Loucy (cell line): ENCODE measurements at regions not wholly inside any gene's neighbourhood (a gene's known extent, or its start where the extent isn't known, plus 50 kb on each side); places are given as distances from the start of the nearest gene placed in this dataset.

ENCODE experiments used
- H2AFZ ChIP-seq: fragments of 200-600 bp; sonication (generic); 2 replicates; pipeline ENCODE4 v1.6.0; 2016; ENCODE audit warnings: antibody characterized with exemption, mild to moderate bottlenecking, low read length, moderate library complexity
- H3F3A ChIP-seq: fragments of 200-600 bp; 2 replicates; pipeline ENCODE4 v1.6.0; 2016; ENCODE audit warnings: antibody characterized with exemption, low read depth, mild to moderate bottlenecking
- H3K27me3 ChIP-seq: fragments of 200-600 bp; sonication (generic); 2 replicates; pipeline ENCODE4 v1.6.1; 2014; ENCODE audit warnings: low read length, mild to moderate bottlenecking; ENCODE audit not compliant: insufficient read depth, poor library complexity, severe bottlenecking
- H3K36me3 ChIP-seq: fragments of 200-600 bp; sonication (generic); 2 replicates; pipeline ENCODE4 v1.6.1; 2016; ENCODE audit warnings: low read length; ENCODE audit not compliant: insufficient read depth
- H3K4me1 ChIP-seq: fragments of 200-600 bp; sonication (generic); 2 replicates; pipeline ENCODE4 v1.5.1; 2014; ENCODE audit warnings: low read length, mild to moderate bottlenecking; ENCODE audit not compliant: insufficient read depth, poor library complexity, severe bottlenecking
- H3K4me2 ChIP-seq: fragments of 200-600 bp; sonication (generic); 2 replicates; pipeline ENCODE4 v1.6.0; 2014; ENCODE audit warnings: antibody characterized with exemption, low read length, low read depth, mild to moderate bottlenecking; ENCODE audit not compliant: poor library complexity, severe bottlenecking
- H3K4me3 ChIP-seq: fragments of 200-600 bp; sonication (generic); 2 replicates; pipeline ENCODE4 v1.5.1; 2014; ENCODE audit warnings: low read length, mild to moderate bottlenecking, mixed read lengths; ENCODE audit not compliant: poor library complexity, severe bottlenecking
- H3K79me2 ChIP-seq: fragments of 200-600 bp; sonication (generic); 2 replicates; pipeline ENCODE4 v1.6.1; 2014; ENCODE audit warnings: low read length; ENCODE audit not compliant: insufficient read depth
- H3K9ac ChIP-seq: fragments of 200-600 bp; sonication (generic); 2 replicates; pipeline ENCODE4 v1.6.0; 2014; ENCODE audit warnings: mild to moderate bottlenecking, low read depth, low read length, moderate library complexity; ENCODE audit not compliant: poor library complexity, severe bottlenecking
- H3K9me2 ChIP-seq: fragments of 200-600 bp; sonication (generic); replicated peaks from 2 replicates; pipeline ENCODE4 v1.6.1; 2016; ENCODE audit warnings: low read depth, low read length, mixed read lengths
- H3K9me3 ChIP-seq: fragments of 200-600 bp; sonication (generic); 2 replicates; pipeline ENCODE4 v1.6.1; 2014; ENCODE audit warnings: mild to moderate bottlenecking, antibody characterized with exemption, low read length, low read depth; ENCODE audit not compliant: insufficient read depth
- H4K20me1 ChIP-seq: fragments of 200-600 bp; sonication (generic); 2 replicates; pipeline ENCODE4 v1.6.0; 2014; ENCODE audit warnings: antibody characterized with exemption, low read length, mild to moderate bottlenecking; ENCODE audit not compliant: insufficient read depth, poor library complexity, severe bottlenecking
- EZH2phosphoT487 ChIP-seq: fragments of 200-600 bp; IDR thresholded peaks from 2 replicates; pipeline ENCODE4 v1.6.1; 2018; ENCODE audit warnings: antibody characterized with exemption, mild to moderate bottlenecking, moderate library complexity, borderline replicate concordance
- TF ChIP-seq, protein P1 (sequence below): fragments of 200-600 bp; sonication (generic); conservative IDR thresholded peaks from 2 replicates; pipeline ENCODE4 v1.5.1; 2014; ENCODE audit warnings: mild to moderate bottlenecking, antibody characterized with exemption, low read length

DNA sequence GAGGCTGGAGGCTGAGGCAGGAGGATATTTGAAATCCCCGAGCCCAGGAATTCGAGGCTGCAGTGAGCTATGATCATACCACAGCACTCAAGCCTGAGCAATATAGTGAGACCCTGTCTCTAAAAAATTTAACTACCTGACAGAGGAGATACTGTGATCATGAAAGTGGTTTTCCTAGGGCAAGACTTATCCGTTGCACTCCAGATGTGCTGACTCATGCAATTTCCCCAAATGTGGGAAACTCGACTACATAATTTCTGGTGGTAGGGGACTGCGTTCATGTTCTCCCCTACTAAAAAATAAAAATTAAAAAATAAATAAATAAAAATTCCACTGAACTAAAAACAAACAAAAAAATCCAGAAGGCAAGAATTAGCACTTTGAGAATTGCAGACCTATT, 271.7 kb downstream of the SHQ1 start:
- TF ChIP-seq EZH2phosphoT487 = no peak
- no peaks in the 10 kb centered on the region for H3K4me1 ChIP-seq
- no peak overlapping the region for H3K4me3 ChIP-seq
- no peak overlapping the region for H3K4me2 ChIP-seq
- no peaks in the 10 kb centered on the region for H3K9me3 ChIP-seq
- H3K79me2 ChIP-seq = no peaks in the 10 kb centered on the region
- H3K9ac ChIP-seq = no peak overlapping the region
- no peaks in the 10 kb centered on the region for H3K27me3 ChIP-seq
- no peaks in the 10 kb centered on the region for H3F3A ChIP-seq
- no peak overlapping the region for H2AFZ ChIP-seq
- H3K36me3 ChIP-seq = no peaks in the 10 kb centered on the region
- H3K9me2 ChIP-seq = no peaks in the 10 kb centered on the region
- H4K20me1 ChIP-seq = no peaks in the 10 kb centered on the region

DNA sequence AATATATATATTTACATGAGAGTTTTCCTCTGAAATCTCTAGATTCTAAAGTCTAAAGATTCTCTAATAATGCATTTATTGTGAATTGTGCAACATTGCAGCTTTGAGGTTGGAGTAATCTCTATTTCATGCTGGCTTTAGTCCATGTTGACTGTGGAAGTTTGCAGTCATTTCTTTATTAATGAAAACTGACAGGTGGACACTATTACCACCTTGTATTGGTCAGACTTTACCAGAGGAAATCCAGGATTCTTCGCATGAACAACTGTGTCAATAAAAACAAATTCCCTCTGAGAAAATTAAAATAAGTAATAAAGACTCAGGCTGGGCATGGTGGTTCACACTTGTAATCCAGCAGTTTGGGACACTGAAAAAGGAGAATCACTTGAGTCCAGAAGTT, 274.1 kb downstream of the SHQ1 start:
- Histone ChIP-seq H3K4me1 (no peaks in the 10 kb centered on the region), H3K79me2 (no peaks in the 10 kb centered on the region), H3K9ac (no peak overlapping the region), H4K20me1 (no peaks in the 10 kb centered on the region), H2AFZ (no peak overlapping the region), H3K4me3 (no peak overlapping the region), H3K4me2 (no peak overlapping the region), H3F3A (no peaks in the 10 kb centered on the region), H3K9me3 (no peaks in the 10 kb centered on the region), H3K27me3 (no peaks in the 10 kb centered on the region), H3K9me2 (no peaks in the 10 kb centered on the region), H3K36me3 (no peaks in the 10 kb centered on the region)
- TF ChIP-seq, protein P1, sequence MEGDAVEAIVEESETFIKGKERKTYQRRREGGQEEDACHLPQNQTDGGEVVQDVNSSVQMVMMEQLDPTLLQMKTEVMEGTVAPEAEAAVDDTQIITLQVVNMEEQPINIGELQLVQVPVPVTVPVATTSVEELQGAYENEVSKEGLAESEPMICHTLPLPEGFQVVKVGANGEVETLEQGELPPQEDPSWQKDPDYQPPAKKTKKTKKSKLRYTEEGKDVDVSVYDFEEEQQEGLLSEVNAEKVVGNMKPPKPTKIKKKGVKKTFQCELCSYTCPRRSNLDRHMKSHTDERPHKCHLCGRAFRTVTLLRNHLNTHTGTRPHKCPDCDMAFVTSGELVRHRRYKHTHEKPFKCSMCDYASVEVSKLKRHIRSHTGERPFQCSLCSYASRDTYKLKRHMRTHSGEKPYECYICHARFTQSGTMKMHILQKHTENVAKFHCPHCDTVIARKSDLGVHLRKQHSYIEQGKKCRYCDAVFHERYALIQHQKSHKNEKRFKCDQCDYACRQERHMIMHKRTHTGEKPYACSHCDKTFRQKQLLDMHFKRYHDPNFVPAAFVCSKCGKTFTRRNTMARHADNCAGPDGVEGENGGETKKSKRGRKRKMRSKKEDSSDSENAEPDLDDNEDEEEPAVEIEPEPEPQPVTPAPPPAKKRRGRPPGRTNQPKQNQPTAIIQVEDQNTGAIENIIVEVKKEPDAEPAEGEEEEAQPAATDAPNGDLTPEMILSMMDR = no peak
- no peak for TF ChIP-seq EZH2phosphoT487

DNA sequence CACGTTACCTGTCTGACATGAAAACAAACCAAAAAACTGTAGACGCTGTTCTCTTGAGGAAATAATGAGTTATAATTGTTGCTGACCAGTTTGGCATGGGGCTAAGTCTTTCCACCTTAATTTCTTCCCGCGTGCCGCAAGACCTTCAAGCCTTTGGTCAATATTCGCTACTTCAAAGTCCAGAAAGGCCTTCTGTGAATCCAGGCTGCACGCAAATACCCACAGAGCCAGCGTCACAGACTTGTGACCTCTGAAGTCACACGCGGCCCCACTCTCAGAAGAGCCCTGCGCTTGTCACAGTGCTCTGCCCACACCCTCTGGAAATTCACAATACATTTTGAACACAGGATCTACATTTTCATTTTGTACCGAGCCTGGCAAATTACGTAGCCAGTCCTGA, 275.2 kb downstream of the SHQ1 start:
- H3K9me3 ChIP-seq = no peaks in the 10 kb centered on the region
- no peaks in the 10 kb centered on the region for H3K9me2 ChIP-seq
- H3K4me3 ChIP-seq = no peak overlapping the region
- H3K79me2 ChIP-seq = no peaks in the 10 kb centered on the region
- H3K9ac ChIP-seq = no peak overlapping the region
- H3K36me3 ChIP-seq = no peaks in the 10 kb centered on the region
- H4K20me1 ChIP-seq = no peaks in the 10 kb centered on the region
- H3F3A ChIP-seq = no peaks in the 10 kb centered on the region
- TF ChIP-seq, protein P1 = no peak
- TF ChIP-seq EZH2phosphoT487 = no peak
- H2AFZ ChIP-seq = no peak overlapping the region
- no peaks in the 10 kb centered on the region for H3K27me3 ChIP-seq
- no peaks in the 10 kb centered on the region for H3K4me1 ChIP-seq
- H3K4me2 ChIP-seq = no peak overlapping the region

DNA sequence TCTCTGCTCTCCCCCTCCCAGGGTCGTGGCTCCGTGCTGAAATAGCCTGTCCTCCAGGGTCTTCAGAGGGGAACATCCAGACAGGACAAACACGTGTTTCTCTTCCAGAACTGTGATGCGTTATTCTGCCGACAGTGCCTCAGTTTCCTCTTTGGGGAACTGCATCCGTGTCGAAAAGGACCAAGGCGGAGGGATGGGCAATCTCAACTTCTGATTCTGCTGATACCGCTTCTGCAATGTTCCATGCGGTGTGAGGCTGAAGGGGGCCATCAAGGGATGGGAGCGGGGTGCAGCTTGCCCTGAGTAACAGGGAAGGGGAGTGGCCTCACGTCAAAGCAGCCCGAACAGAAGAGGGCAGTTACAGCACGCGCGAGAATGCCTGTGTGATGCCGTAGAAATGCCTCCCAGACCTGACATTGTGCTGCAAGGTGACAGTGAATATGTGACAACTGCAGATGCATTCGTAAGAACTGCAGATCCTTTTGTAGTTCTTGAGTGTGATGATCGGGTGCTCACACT, 275.7 kb downstream of the SHQ1 start:
- Histone ChIP-seq H3K9ac (no peak overlapping the region), H3K4me2 (no peak overlapping the region), H3K4me3 (no peak overlapping the region), H3K9me3 (no peaks in the 10 kb centered on the region), H3F3A (no peaks in the 10 kb centered on the region), H3K27me3 (no peaks in the 10 kb centered on the region), H3K79me2 (no peaks in the 10 kb centered on the region), H3K36me3 (no peaks in the 10 kb centered on the region), H4K20me1 (no peaks in the 10 kb centered on the region), H3K4me1 (no peaks in the 10 kb centered on the region), H2AFZ (no peak overlapping the region), H3K9me2 (no peaks in the 10 kb centered on the region)
- no peak for TF ChIP-seq EZH2phosphoT487
- TF ChIP-seq, protein P1 = no peak
